Esophagus muscularis mucosa (tissue), 4 donors: ENCODE measurements at regions not wholly inside any gene's neighbourhood (a gene's known extent, or its start where the extent isn't known, plus 50 kb on each side); places are given as distances from the start of the nearest gene placed in this dataset.
"Not testable (repeated sequence)": the region's sequence is repeated elsewhere in the genome, so short reads cannot be mapped to it uniquely, and the experiment has no call there.

ENCODE experiments used
- DNase-seq: peaks from one replicate; pipeline ENCODE4 v3.0.0-alpha.2; 2017; ENCODE audit errors: extremely low spot score
- H3K27ac ChIP-seq, 4 donors: fragments of 200-600 bp; sonication (generic); replicated peaks in 1 of 4; 1 replicate in 3 of 4; 2 replicates in 1 of 4; pipeline ENCODE4 v1.5.1; 2016 to 2019; ENCODE audit warnings: mild to moderate bottlenecking in 1 of 4
- H3K27me3 ChIP-seq, 4 donors: fragments of 200-600 bp; sonication (generic); one replicate each; pipeline versions ENCODE4 v1.5.1 to v1.6.0; 2016 to 2019
- H3K36me3 ChIP-seq, 4 donors: fragments of 200-600 bp; sonication (generic); one replicate each; pipeline ENCODE4 v1.5.1; 2016 to 2019
- H3K4me1 ChIP-seq, 4 donors: fragments of 200-600 bp; sonication (generic); one replicate each; pipeline ENCODE4 v1.5.1; 2016 to 2019
- H3K4me3 ChIP-seq, 4 donors: fragments of 200-600 bp; sonication (generic); 1 replicate in 2 of 4; 2 replicates in 2 of 4; pipeline ENCODE4 v1.5.1; 2016 to 2019; ENCODE audit warnings: mild to moderate bottlenecking in 4 of 4, moderate library complexity in 1 of 4
- H3K9me3 ChIP-seq, 4 donors: fragments of 200-600 bp; sonication (generic); 1 replicate in 3 of 4; 2 replicates in 1 of 4; pipeline ENCODE4 v1.5.1; 2016 to 2019
- CTCF ChIP-seq, 3 experiments: fragments of 200-600 bp in 2 of 3; fragments of 450-650 bp in 1 of 3; sonication (generic) in 2 of 3; IDR thresholded peaks; one replicate each; pipeline ENCODE4 v1.5.1; 2017 to 2019; ENCODE audit warnings: antibody characterized with exemption in 3 of 3, mild to moderate bottlenecking in 2 of 3, moderate library complexity in 1 of 3
- EP300 ChIP-seq: sonication (generic); formaldehyde crosslinking; IDR thresholded peaks from one replicate; pipeline ENCODE4 v1.6.1; 2017; ENCODE audit warnings: antibody characterized with exemption
- POLR2A ChIP-seq: fragments of 450-650 bp; IDR thresholded peaks from one replicate; pipeline ENCODE4 v1.6.1; 2017; ENCODE audit warnings: antibody characterized with exemption, moderate library complexity, mild to moderate bottlenecking, low read depth
- POLR2AphosphoS5 ChIP-seq, 2 donors: sonication (generic); formaldehyde crosslinking; IDR thresholded peaks; one replicate each; pipeline ENCODE4 v1.6.1; 2017; ENCODE audit warnings: antibody characterized with exemption in 2 of 2
- WGBS: methylation state at CpG from one replicate; pipeline ENCODE4 v1.1.5; 2018; 5-methylcytosine and 5-hydroxymethylcytosine counted together
- intact Hi-C: fragments of 100-400 bp; cut with DNase I; formaldehyde crosslinking; loops from one replicate; pipeline ENCODE4 v1.15.1; 2023

GRCh38 chr10:33773886-33774480 lies 439.5 kb upstream of the NRP1 start:
- peak overlapping the region in 1 of 4 donors; percentile 47 for H3K27ac ChIP-seq
- no peak overlapping the region for H3K4me3 ChIP-seq
- H3K9me3 ChIP-seq: no peaks in the 10 kb centered on the region
- no peaks in the 10 kb centered on the region for H3K27me3 ChIP-seq
- intact Hi-C loops: no loop called here
- no peaks in the 10 kb centered on the region for H3K36me3 ChIP-seq
- 94% methylated on average over 21 of the region's 21 CpGs for WGBS
- no peak for DNase-seq
- peaks cover 0 to 10% (median 3%) of the 10 kb centered on the region in 4 donors for H3K4me1 ChIP-seq
- TF ChIP-seq CTCF (IDR thresholded peaks at IDR 0.05): no peak
- TF ChIP-seq POLR2A: no peak

GRCh38 chr10:33773253-33773573 lies 438.7 kb upstream of the NRP1 start:
- Histone ChIP-seq H3K27ac (peak overlapping the region in 1 of 4 donors; percentile 43), H3K36me3 (no peaks in the 10 kb centered on the region), H3K9me3 (no peaks in the 10 kb centered on the region), H3K27me3 (no peaks in the 10 kb centered on the region), H3K4me3 (no peak overlapping the region), H3K4me1 (peaks cover 0 to 10% (median 3%) of the 10 kb centered on the region in 4 donors)
- intact Hi-C loops: no loop called here
- no peak for TF ChIP-seq POLR2A
- TF ChIP-seq POLR2AphosphoS5 (IDR thresholded peaks at IDR 0.05): no peak
- TF ChIP-seq EP300: no peak
- no peak for TF ChIP-seq CTCF (IDR thresholded peaks at IDR 0.05)
- 43% methylated on average over 4 of the region's 4 CpGs for WGBS
- DNase-seq: no peak

DNA sequence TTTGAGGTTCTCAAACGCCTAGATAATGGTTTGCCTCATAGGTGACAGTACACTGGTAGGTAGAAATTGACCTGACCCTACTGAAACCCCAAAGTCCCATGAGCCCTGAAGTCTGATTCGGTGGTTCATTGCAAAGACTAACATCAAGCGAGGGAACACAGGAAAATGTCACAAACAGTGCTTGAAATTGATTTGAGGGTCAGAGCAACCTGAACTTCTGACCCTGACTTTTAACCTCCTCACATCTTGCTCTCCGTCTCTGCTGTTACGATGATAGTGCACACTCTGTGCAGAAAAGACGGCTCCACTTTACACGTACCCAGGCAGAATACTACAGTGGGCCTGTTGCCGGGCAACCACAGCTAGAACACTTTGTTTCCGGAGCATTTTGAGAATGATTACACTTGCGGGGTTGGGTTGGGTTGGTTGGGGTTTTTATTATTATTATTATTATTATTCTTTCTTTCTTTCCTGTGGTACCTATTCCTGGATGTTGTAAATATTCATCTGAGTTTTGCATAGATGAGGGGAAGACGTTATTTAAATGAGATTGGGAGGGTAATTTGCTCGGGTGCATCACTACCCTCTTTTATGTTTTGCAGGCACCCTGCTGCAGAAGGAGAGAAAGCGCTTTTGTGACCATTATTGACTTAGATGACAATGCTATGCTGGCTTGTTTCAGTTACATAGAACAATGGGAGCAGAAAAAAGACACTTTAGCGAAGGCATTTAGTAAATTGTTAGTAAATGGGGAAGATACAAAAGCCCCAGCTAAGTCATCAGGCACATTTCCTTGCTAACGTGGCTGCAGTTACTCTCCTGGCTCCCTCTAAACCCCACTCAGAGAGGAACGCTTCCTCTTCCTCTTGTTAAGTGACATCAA lies 438.1 kb upstream of the NRP1 start:
- TF ChIP-seq POLR2AphosphoS5 (IDR thresholded peaks at IDR 0.05) (peak; percentile 14 to 27), POLR2A (no peak), EP300 (no peak)
- 66% methylated on average over 16 of the region's 16 CpGs for WGBS
- intact Hi-C loops: no loop called here

DNA sequence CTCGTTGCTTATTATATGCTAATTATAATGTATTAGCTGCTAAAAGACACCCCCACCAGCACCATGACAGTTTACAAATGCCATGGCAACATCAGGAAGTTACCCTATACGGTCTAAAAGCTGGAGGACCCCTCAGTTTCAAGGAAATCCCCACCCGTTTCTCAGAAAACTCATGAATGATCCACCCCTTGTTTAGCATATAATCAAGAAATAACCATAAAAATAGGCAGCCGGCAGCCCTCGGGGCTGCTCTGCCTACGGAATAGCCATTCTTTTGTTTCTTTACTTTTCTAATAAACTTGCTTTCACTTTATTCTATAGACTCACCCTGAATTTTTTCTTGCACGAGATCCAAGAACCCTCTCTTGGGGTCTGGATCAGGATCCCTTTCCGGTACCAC lies 437.4 kb upstream of the NRP1 start:
- H3K9me3 ChIP-seq, intact Hi-C loops, H3K4me1 ChIP-seq, H3K27ac ChIP-seq, H3K4me3 ChIP-seq, DNase-seq, H3K27me3 ChIP-seq, H3K36me3 ChIP-seq: not testable (repeated sequence)
- WGBS: 74% methylated on average over 8 of the region's 8 CpGs

More for the DNA sequence above, 438.1 kb upstream of the NRP1 start:
- H3K4me3 ChIP-seq: peak overlapping the region in 1 of 4 donors; percentile 17
- DNase-seq: no peak
- H3K27ac ChIP-seq: peak overlapping the region in 2 of 4 donors; percentile 43 to 46
- no peaks in the 10 kb centered on the region for H3K9me3 ChIP-seq
- no peaks in the 10 kb centered on the region for H3K36me3 ChIP-seq
- no peaks in the 10 kb centered on the region for H3K27me3 ChIP-seq
- peaks cover 0 to 10% (median 3%) of the 10 kb centered on the region in 4 donors for H3K4me1 ChIP-seq

- no peak overlapping the region for H3K4me3 ChIP-seq
- H3K4me1 ChIP-seq: no peaks in the 10 kb centered on the region
- no peak overlapping the region for H3K27ac ChIP-seq
- intact Hi-C loops: no loop called here
- TF ChIP-seq EP300: no peak
- no peak for TF ChIP-seq POLR2AphosphoS5 (IDR thresholded peaks at IDR 0.05)
- no peak for TF ChIP-seq CTCF (IDR thresholded peaks at IDR 0.05)
- H3K9me3 ChIP-seq: no peaks in the 10 kb centered on the region
- DNase-seq: no peak
- H3K36me3 ChIP-seq: no peaks in the 10 kb centered on the region
- 95% methylated on average over 1 of the region's 1 CpG for WGBS
- no peaks in the 10 kb centered on the region for H3K27me3 ChIP-seq
These were observed 430.3 kb upstream of the NRP1 start for GRCh38 chr10:33764694-33765185.
